ENCODE measurements at regions not wholly inside any gene's neighbourhood (a gene's known extent, or its start where the extent isn't known, plus 50 kb on each side); places are given as distances from the start of the nearest gene placed in this dataset.

GRCh38 chr1:73026114-73026513 lies 743.8 kb upstream of the NEGR1 start:
- TF ChIP-seq CTCF (IDR thresholded peaks at IDR 0.05) (no peak), ZFX (IDR thresholded peaks at IDR 0.05; ENCODE audit: borderline replicate concordance) (no peak)

All from 22Rv1 (cell line).